Left lung (tissue), 4 donors: ENCODE measurements at regions not wholly inside any gene's neighbourhood (a gene's known extent, or its start where the extent isn't known, plus 50 kb on each side); places are given as distances from the start of the nearest gene placed in this dataset.
"Not testable (repeated sequence)": the region's sequence is repeated elsewhere in the genome, so short reads cannot be mapped to it uniquely, and the experiment has no call there.

Source experiments
- ATAC-seq: fragments of 200-7000 bp; cut with Tn5 transposase; one replicate; pipeline ENCODE4 v1.9.1; 2020; ENCODE audit warnings: moderate library complexity
- DNase-seq, 4 donors: peaks; one replicate each; pipeline ENCODE4 v3.0.0-alpha.2; 2013 to 2020
- H3K27ac ChIP-seq, 2 donors: fragments of 200-600 bp; sonication (generic) in 1 of 2; one replicate each; pipeline versions ENCODE4 v1.5.0 to v1.8.0; 2020 to 2021
- H3K27me3 ChIP-seq, 2 donors: fragments of 200-600 bp; sonication (generic) in 1 of 2; one replicate each; pipeline versions ENCODE4 v1.5.0 to v1.8.0; 2020 to 2021
- H3K36me3 ChIP-seq, 2 donors: fragments of 200-600 bp; sonication (generic) in 1 of 2; one replicate each; pipeline versions ENCODE4 v1.5.0 to v1.8.0; 2020 to 2021
- H3K4me1 ChIP-seq, 2 donors: fragments of 200-600 bp; one replicate each; pipeline ENCODE4 v1.8.0; 2021
- H3K4me3 ChIP-seq, 2 donors: fragments of 200-600 bp; sonication (generic) in 1 of 2; one replicate each; pipeline versions ENCODE4 v1.5.0 to v1.8.0; 2020 to 2021; ENCODE audit warnings: mild to moderate bottlenecking in 1 of 2
- H3K9me3 ChIP-seq, 2 donors: fragments of 200-600 bp; sonication (generic) in 1 of 2; one replicate each; pipeline versions ENCODE4 v1.5.0 to v1.8.0; 2020 to 2021
- CTCF ChIP-seq, 2 donors: fragments of 200-600 bp; sonication (generic) in 1 of 2; IDR thresholded peaks; one replicate each; pipeline versions ENCODE4 v1.5.0 to v1.8.0; 2021; ENCODE audit warnings: antibody characterized with exemption in 2 of 2
- intact Hi-C, 2 donors: fragments of 100-400 bp; cut with DNase I; formaldehyde crosslinking; loops; one replicate each; pipeline versions ENCODE4 v1.11.2 to v1.14.2; 2022
- donor health status: DM: no; HTN: yes; CAD: no.
- donor health status: DM: no; HTN: no; CAD: no.

GRCh38 chr16:60675022-60675421 is 1361.2 kb downstream of the CDH8 start:
- Histone ChIP-seq H3K27ac (no peak overlapping the region), H3K36me3 (no peaks in the 10 kb centered on the region), H3K4me3 (no peak overlapping the region), H3K4me1 (no peaks in the 10 kb centered on the region), H3K27me3 (no peaks in the 10 kb centered on the region), H3K9me3 (no peaks in the 10 kb centered on the region)
- TF ChIP-seq CTCF (IDR thresholded peaks at IDR 0.05) = no peak
- intact Hi-C loops = no loop called here
- DNase-seq (no peak), ATAC-seq (no peak)

GRCh38 chr16:60674241-60674640 is 1362.0 kb downstream of the CDH8 start:
- Histone ChIP-seq H3K4me3 (no peak overlapping the region), H3K9me3 (no peaks in the 10 kb centered on the region), H3K4me1 (no peaks in the 10 kb centered on the region), H3K27me3 (no peaks in the 10 kb centered on the region), H3K36me3 (no peaks in the 10 kb centered on the region), H3K27ac (no peak overlapping the region)
- no peak for TF ChIP-seq CTCF (IDR thresholded peaks at IDR 0.05)
- DNase-seq (no peak), ATAC-seq (no peak)
- intact Hi-C loops = no loop called here

- H3K4me1 ChIP-seq = no peaks in the 10 kb centered on the region
- H3K27me3 ChIP-seq = no peaks in the 10 kb centered on the region
- H3K27ac ChIP-seq = no peak overlapping the region
- intact Hi-C loops = no loop called here
- no peak overlapping the region for H3K4me3 ChIP-seq
- TF ChIP-seq CTCF (IDR thresholded peaks at IDR 0.05) = no peak
- ATAC-seq (no peak), DNase-seq (no peak)
- no peaks in the 10 kb centered on the region for H3K36me3 ChIP-seq
- H3K9me3 ChIP-seq = no peaks in the 10 kb centered on the region
Observed at GRCh38 chr16:60655514-60656153, 1380.6 kb downstream of the CDH8 start.

- DNase-seq (no peak), ATAC-seq (no peak)
- Histone ChIP-seq H3K27me3 (no peaks in the 10 kb centered on the region), H3K4me3 (no peak overlapping the region), H3K9me3 (peaks cover 0 to 5% of the 10 kb centered on the region in 2 donors), H3K4me1 (no peaks in the 10 kb centered on the region), H3K36me3 (no peaks in the 10 kb centered on the region), H3K27ac (no peak overlapping the region)
- intact Hi-C loops = no loop called here
- TF ChIP-seq CTCF (IDR thresholded peaks at IDR 0.05) = no peak
Observed at GRCh38 chr16:60651346-60651745, 1384.9 kb downstream of the CDH8 start.

- no peak for TF ChIP-seq CTCF (IDR thresholded peaks at IDR 0.05)
- peaks cover 0 to 8% of the 10 kb centered on the region in 2 donors for H3K9me3 ChIP-seq
- ATAC-seq (no peak), DNase-seq (no peak)
- no peaks in the 10 kb centered on the region for H3K4me1 ChIP-seq
- H3K36me3 ChIP-seq = no peaks in the 10 kb centered on the region
- H3K27me3 ChIP-seq = no peaks in the 10 kb centered on the region
- H3K4me3 ChIP-seq = no peak overlapping the region
- H3K27ac ChIP-seq = no peak overlapping the region
- intact Hi-C loops = no loop called here
Observed at GRCh38 chr16:60648290-60648689, 1387.9 kb downstream of the CDH8 start.

- H3K4me3 ChIP-seq, H3K4me1 ChIP-seq, H3K27ac ChIP-seq, H3K27me3 ChIP-seq, DNase-seq, intact Hi-C loops, ATAC-seq, H3K36me3 ChIP-seq, H3K9me3 ChIP-seq: not testable (repeated sequence)
Observed at GRCh38 chr16:60647388-60647787, 1388.8 kb downstream of the CDH8 start.
